BLaER1 (cell line): ENCODE measurements at regions not wholly inside any gene's neighbourhood (a gene's known extent, or its start where the extent isn't known, plus 50 kb on each side); places are given as distances from the start of the nearest gene placed in this dataset.
"Not testable (repeated sequence)": the region's sequence is repeated elsewhere in the genome, so short reads cannot be mapped to it uniquely, and the experiment has no call there.

Source experiments
- H3K27ac ChIP-seq: shearing (Covaris generic); formaldehyde crosslinking; 2 replicates; pipeline ENCODE4 v1.8.1; 2022
- H3K27me3 ChIP-seq: shearing (Covaris generic); formaldehyde crosslinking; 2 replicates; pipeline ENCODE4 v1.8.1; 2022
- H3K36me3 ChIP-seq: shearing (Covaris generic); formaldehyde crosslinking; 2 replicates; pipeline ENCODE4 v1.8.1; 2022
- H3K4me1 ChIP-seq: shearing (Covaris generic); formaldehyde crosslinking; 2 replicates; pipeline ENCODE4 v1.8.1; 2022
- H3K4me2 ChIP-seq: shearing (Covaris generic); formaldehyde crosslinking; 2 replicates; pipeline ENCODE4 v1.8.1; 2022
- H3K4me3 ChIP-seq: shearing (Covaris generic); formaldehyde crosslinking; 2 replicates; pipeline ENCODE4 v1.8.1; 2022
- H3K9ac ChIP-seq: shearing (Covaris generic); formaldehyde crosslinking; 2 replicates; pipeline ENCODE4 v1.8.1; 2022
- H3K9me3 ChIP-seq: shearing (Covaris generic); formaldehyde crosslinking; 2 replicates; pipeline ENCODE4 v1.8.1; 2022
- H4K20me1 ChIP-seq: shearing (Covaris generic); formaldehyde crosslinking; 2 replicates; pipeline ENCODE4 v1.8.1; 2022
- Cebpa-rat ChIP-seq: shearing (Covaris generic); IDR thresholded peaks from 2 replicates; pipeline ENCODE4 v1.8.1; 2022

DNA sequence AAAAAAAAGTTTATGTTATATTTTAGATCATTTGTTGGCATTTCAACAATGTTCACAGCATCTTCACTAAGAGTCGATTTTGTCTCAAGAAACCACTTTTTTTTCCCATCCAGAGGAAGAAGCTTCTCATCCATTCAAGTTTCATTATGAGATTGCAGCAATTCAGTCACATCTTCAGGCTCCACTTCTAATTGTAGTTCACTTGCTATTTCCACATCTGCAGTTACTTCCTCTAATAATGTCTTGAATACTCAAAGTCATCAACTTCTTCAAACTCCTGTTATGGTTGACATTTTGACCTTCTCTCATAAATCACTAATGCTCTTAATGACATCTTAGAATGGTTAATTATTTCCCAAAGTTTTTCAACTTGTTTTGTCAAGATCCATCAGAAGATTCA, 61.3 kb upstream of the CHORDC1 start:
- Histone ChIP-seq H3K9me3 (no peaks in the 10 kb centered on the region), H4K20me1 (no peaks in the 10 kb centered on the region), H3K4me2 (no peak overlapping the region), H3K4me3 (no peak overlapping the region), H3K4me1 (no peaks in the 10 kb centered on the region), H3K9ac (no peak overlapping the region), H3K36me3 (no peaks in the 10 kb centered on the region), H3K27ac (no peak overlapping the region), H3K27me3 (no peaks in the 10 kb centered on the region)
- no peak for TF ChIP-seq Cebpa-rat

DNA sequence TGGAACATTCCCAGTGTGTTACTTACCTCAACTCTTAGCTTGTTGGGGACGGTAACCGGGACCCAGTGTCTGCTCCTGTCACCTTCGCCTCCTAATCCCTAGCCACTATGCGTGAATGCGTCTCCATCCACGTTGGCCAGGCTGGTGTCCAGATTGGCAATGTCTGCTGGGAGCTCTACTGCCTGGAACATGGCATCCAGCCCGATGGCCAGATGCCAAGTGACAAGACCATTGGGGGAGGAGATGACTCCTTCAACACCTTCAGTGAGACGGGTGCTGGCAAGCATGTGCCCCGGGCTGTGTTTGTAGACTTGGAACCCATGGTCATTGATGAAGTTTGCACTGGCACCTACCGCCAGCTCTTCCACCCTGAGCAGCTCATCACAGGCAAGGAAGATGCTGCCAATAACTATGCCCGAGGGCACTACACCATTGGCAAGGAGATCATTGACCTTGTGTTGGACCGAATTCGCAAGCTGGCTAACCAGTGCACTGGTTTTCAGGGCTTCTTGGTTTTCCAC, 59.8 kb upstream of the CHORDC1 start:
- not testable (repeated sequence) for H3K4me2 ChIP-seq, H3K27me3 ChIP-seq, H3K4me3 ChIP-seq, H4K20me1 ChIP-seq, H3K36me3 ChIP-seq, H3K4me1 ChIP-seq, H3K9ac ChIP-seq, H3K27ac ChIP-seq, H3K9me3 ChIP-seq

DNA sequence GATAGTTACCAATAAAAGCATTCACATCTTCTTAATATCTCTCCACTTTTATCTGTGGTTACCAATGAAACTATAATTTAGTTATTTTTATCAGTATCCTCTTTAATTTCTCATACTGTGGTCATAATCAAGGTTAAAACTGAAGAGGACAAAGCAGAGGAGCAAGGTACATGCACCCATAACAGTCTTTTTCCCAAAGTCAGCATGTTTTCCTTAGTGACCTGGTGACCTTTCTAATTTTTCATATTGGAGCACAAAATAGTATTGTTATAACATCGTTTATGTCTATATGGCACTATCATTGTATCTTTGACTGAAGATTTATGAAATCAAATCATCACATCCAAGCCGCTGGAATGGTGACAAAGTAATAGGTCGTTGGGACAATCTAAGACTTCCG, 51.5 kb upstream of the CHORDC1 start:
- H3K36me3 ChIP-seq = no peaks in the 10 kb centered on the region
- H3K27me3 ChIP-seq = no peaks in the 10 kb centered on the region
- H3K9ac ChIP-seq = no peak overlapping the region
- H3K4me1 ChIP-seq = no peaks in the 10 kb centered on the region
- no peaks in the 10 kb centered on the region for H3K9me3 ChIP-seq
- no peak overlapping the region for H3K4me3 ChIP-seq
- no peak overlapping the region for H3K4me2 ChIP-seq
- H4K20me1 ChIP-seq = no peaks in the 10 kb centered on the region
- H3K27ac ChIP-seq = no peak overlapping the region
- TF ChIP-seq Cebpa-rat = no peak
